Right lobe of liver (tissue), 6 donors: ENCODE measurements at regions not wholly inside any gene's neighbourhood (a gene's known extent, or its start where the extent isn't known, plus 50 kb on each side); places are given as distances from the start of the nearest gene placed in this dataset.
"Not testable (repeated sequence)": the region's sequence is repeated elsewhere in the genome, so short reads cannot be mapped to it uniquely, and the experiment has no call there.

Experiments used
- ATAC-seq, 4 donors: fragments of 200-7000 bp; cut with Tn5 transposase; one replicate each; pipeline ENCODE4 v1.9.1; 2020; ENCODE audit warnings: mild to moderate bottlenecking in 4 of 4, moderate library complexity in 4 of 4
- DNase-seq, 3 donors: peaks; one replicate each; pipeline ENCODE4 v3.0.0-alpha.2; 2020
- H3K27ac ChIP-seq, 3 donors: fragments of 200-600 bp; one replicate each; pipeline ENCODE4 v1.8.0; 2022
- H3K27me3 ChIP-seq, 2 donors: fragments of 200-600 bp; one replicate each; pipeline ENCODE4 v1.8.0; 2022
- H3K36me3 ChIP-seq, 4 donors: fragments of 200-600 bp; sonication (generic) in 1 of 4; one replicate each; pipeline versions ENCODE4 v1.5.1 to v1.8.0; 2017 to 2022; ENCODE audit warnings: control low read depth in 1 of 4
- H3K4me1 ChIP-seq, 4 donors: fragments of 200-600 bp; sonication (generic) in 1 of 4; one replicate each; pipeline versions ENCODE4 v1.5.1 to v1.8.0; 2017 to 2022; ENCODE audit warnings: control low read depth in 1 of 4
- H3K4me3 ChIP-seq, 3 donors: fragments of 200-600 bp; one replicate each; pipeline ENCODE4 v1.8.0; 2022
- H3K9me3 ChIP-seq, 4 donors: fragments of 200-600 bp; sonication (generic) in 1 of 4; one replicate each; pipeline versions ENCODE4 v1.5.1 to v1.8.0; 2017 to 2022; ENCODE audit warnings: control low read depth in 1 of 4
- CTCF ChIP-seq, 4 donors: fragments of 200-600 bp in 3 of 4; fragments of 450-650 bp in 1 of 4; IDR thresholded peaks; one replicate each; pipeline versions ENCODE4 v1.5.1 to v1.8.0; 2016 to 2022; ENCODE audit warnings: antibody characterized with exemption in 4 of 4, mild to moderate bottlenecking in 2 of 4
- POLR2A ChIP-seq: fragments of 450-650 bp; IDR thresholded peaks from one replicate; pipeline ENCODE4 v1.6.1; 2017; ENCODE audit warnings: antibody characterized with exemption, mild to moderate bottlenecking
- WGBS: methylation state at CpG from one replicate; pipeline ENCODE4 v1.1.6; 2018; ENCODE audit warnings: low coverage, low lambda C conversion rate; ENCODE audit not compliant: insufficient coverage; ENCODE audit errors: missing lambda C conversion rate; 5-methylcytosine and 5-hydroxymethylcytosine counted together
- intact Hi-C, 2 donors: fragments of 100-400 bp; cut with DNase I; formaldehyde crosslinking; loops; one replicate each; pipeline versions ENCODE4 v1.11.2 to v1.14.1; 2022
- donor health status: DM: no; HTN: yes; CAD: no.
- donor health status: DM: no; HTN: no; CAD: no.
- donor health status: DM: no; HTN: no; CAD: no.
- donor health status: DM: no; HTN: yes; CAD: no.
- donor health status: DM: no; HTN: yes; CAD: no.

GRCh38 chr7:8841171-8841570 is 407.8 kb downstream of the NXPH1 start:
- no peaks in the 10 kb centered on the region for H3K27me3 ChIP-seq
- no peak for ATAC-seq
- H3K27ac ChIP-seq = no peak overlapping the region
- H3K9me3 ChIP-seq = no peaks in the 10 kb centered on the region
- H3K4me1 ChIP-seq = no peaks in the 10 kb centered on the region
- no peak for TF ChIP-seq POLR2A
- no peak for TF ChIP-seq CTCF (IDR thresholded peaks at IDR 0.05)
- no peak overlapping the region for H3K4me3 ChIP-seq
- DNase-seq = no peak
- H3K36me3 ChIP-seq = no peaks in the 10 kb centered on the region
- intact Hi-C loops = no loop called here

- no peak overlapping the region for H3K4me3 ChIP-seq
- H3K36me3 ChIP-seq = no peaks in the 10 kb centered on the region
- H3K4me1 ChIP-seq = no peaks in the 10 kb centered on the region
- 57% methylated on average over 2 of the region's 2 CpGs for WGBS
- intact Hi-C loops = no loop called here
- no peak overlapping the region for H3K27ac ChIP-seq
- no peak for DNase-seq
- no peaks in the 10 kb centered on the region for H3K27me3 ChIP-seq
- ATAC-seq = no peak
- no peaks in the 10 kb centered on the region for H3K9me3 ChIP-seq
- TF ChIP-seq POLR2A = no peak
- TF ChIP-seq CTCF (IDR thresholded peaks at IDR 0.05) = no peak
Measured at GRCh38 chr7:8871716-8872115, 438.3 kb downstream of the NXPH1 start.

GRCh38 chr7:8881916-8882315 is 448.5 kb downstream of the NXPH1 start:
- ATAC-seq = no peak

GRCh38 chr7:8885480-8886000 is 452.1 kb downstream of the NXPH1 start:
- TF ChIP-seq CTCF (IDR thresholded peaks at IDR 0.05) (no peak), POLR2A (no peak)

More at GRCh38 chr7:8881916-8882315, 448.5 kb downstream of the NXPH1 start:
- TF ChIP-seq POLR2A = no peak
- no peak for TF ChIP-seq CTCF (IDR thresholded peaks at IDR 0.05)
- Histone ChIP-seq H3K36me3 (no peaks in the 10 kb centered on the region), H3K27ac (no peak overlapping the region), H3K27me3 (no peaks in the 10 kb centered on the region), H3K4me1 (no peaks in the 10 kb centered on the region), H3K4me3 (no peak overlapping the region), H3K9me3 (no peaks in the 10 kb centered on the region)
- intact Hi-C loops = no loop called here
- 36% methylated on average over 2 of the region's 2 CpGs for WGBS
- no peak for DNase-seq

GRCh38 chr7:8890346-8890745 is 456.9 kb downstream of the NXPH1 start:
- H3K36me3 ChIP-seq, DNase-seq, H3K4me1 ChIP-seq, intact Hi-C loops, H3K4me3 ChIP-seq, H3K27me3 ChIP-seq, ATAC-seq, H3K9me3 ChIP-seq, H3K27ac ChIP-seq: not testable (repeated sequence)
- no CpG with 5 or more reads among the region's 30 CpGs for WGBS

More at GRCh38 chr7:8885480-8886000, 452.1 kb downstream of the NXPH1 start:
- no peaks in the 10 kb centered on the region for H3K4me1 ChIP-seq
- no peak overlapping the region for H3K27ac ChIP-seq
- DNase-seq (no peak), ATAC-seq (no peak)
- no peaks in the 10 kb centered on the region for H3K36me3 ChIP-seq
- no peak overlapping the region for H3K4me3 ChIP-seq
- intact Hi-C loops = no loop called here
- H3K9me3 ChIP-seq = no peaks in the 10 kb centered on the region
- H3K27me3 ChIP-seq = no peaks in the 10 kb centered on the region
